ENCODE measurements at regions not wholly inside any gene's neighbourhood (a gene's known extent, or its start where the extent isn't known, plus 50 kb on each side); places are given as distances from the start of the nearest gene placed in this dataset.

GRCh38 chr14:55986069-55986468, 132.1 kb upstream of the PELI2 start:
- TF ChIP-seq CTCF (conservative IDR thresholded peaks at IDR 0.05 in 1 of 2, IDR thresholded peaks at IDR 0.05 in 1 of 2; ENCODE audit: low read depth in 1 of 2, low read length in 2 of 2) (no peak), EZH2 (IDR thresholded peaks at IDR 0.05; ENCODE audit: low read length, missing control alignments) (no peak)
